SK-N-SH treated with all-trans-retinoic acid at 6 μM for 48 hours (cell line): ENCODE measurements at regions not wholly inside any gene's neighbourhood (a gene's known extent, or its start where the extent isn't known, plus 50 kb on each side); places are given as distances from the start of the nearest gene placed in this dataset.

Source experiments
- ATAC-seq: fragments of 200-7000 bp; cut with Tn5 transposase; 3 replicates; pipeline ENCODE4 v1.9.1; 2020; ENCODE audit warnings: mild to moderate bottlenecking, moderate library complexity
- ARNTL ChIP-seq: fragments of 450-650 bp; formaldehyde crosslinking; IDR thresholded peaks from 2 replicates; pipeline ENCODE4 v1.5.0; 2020; ENCODE audit warnings: low read depth, mild to moderate bottlenecking, moderate library complexity, borderline replicate concordance
- BACH2 ChIP-seq: fragments of 250-450 bp; sonication (Bioruptor Pico); IDR thresholded peaks from 2 replicates; pipeline ENCODE4 v1.9.0; 2021; ENCODE audit warnings: mild to moderate bottlenecking, borderline replicate concordance
- CREB5 ChIP-seq: fragments of 250-450 bp; sonication (Bioruptor Pico); IDR thresholded peaks from 2 replicates; pipeline ENCODE4 v1.5.1; 2020; ENCODE audit warnings: low read depth, mild to moderate bottlenecking, moderate library complexity
- CSDC2 ChIP-seq: fragments of 250-450 bp; sonication (Bioruptor Pico); IDR thresholded peaks from 2 replicates; pipeline ENCODE4 v1.5.0; 2020; ENCODE audit warnings: mild to moderate bottlenecking, moderate library complexity
- CSRNP3 ChIP-seq: fragments of 250-450 bp; sonication (Bioruptor Pico); IDR thresholded peaks from 2 replicates; pipeline ENCODE4 v1.5.1; 2021; ENCODE audit warnings: mild to moderate bottlenecking, moderate library complexity
- ESRRG ChIP-seq: fragments of 250-450 bp; sonication (Bioruptor Pico); IDR thresholded peaks from 2 replicates; pipeline ENCODE4 v1.6.1; 2021; ENCODE audit warnings: mild to moderate bottlenecking
- GLIS3 ChIP-seq: fragments of 250-450 bp; sonication (Bioruptor Pico); IDR thresholded peaks from 2 replicates; pipeline ENCODE4 v1.5.0; 2020; ENCODE audit warnings: mild to moderate bottlenecking, moderate library complexity
- ISL1 ChIP-seq: fragments of 250-450 bp; sonication (Bioruptor Pico); IDR thresholded peaks from 2 replicates; pipeline ENCODE4 v2.1.2; 2022; ENCODE audit warnings: mild to moderate bottlenecking, moderate library complexity
- OSR1 ChIP-seq: fragments of 250-450 bp; sonication (Bioruptor Pico); IDR thresholded peaks from 2 replicates; pipeline ENCODE4 v1.8.0; 2022; ENCODE audit warnings: moderate library complexity, mild to moderate bottlenecking, inconsistent platforms
- PATZ1 ChIP-seq: fragments of 250-450 bp; sonication (Bioruptor Pico); IDR thresholded peaks from 2 replicates; pipeline ENCODE4 v1.8.0; 2020; ENCODE audit warnings: mild to moderate bottlenecking, moderate library complexity, borderline replicate concordance
- POU6F1 ChIP-seq: fragments of 250-450 bp; sonication (Bioruptor Pico); IDR thresholded peaks from 2 replicates; pipeline ENCODE4 v1.8.0; 2021; ENCODE audit warnings: low read depth, mild to moderate bottlenecking, moderate library complexity, borderline replicate concordance
- PPARA ChIP-seq: fragments of 250-450 bp; sonication (Bioruptor Pico); IDR thresholded peaks from 2 replicates; pipeline ENCODE4 v1.5.0; 2020; ENCODE audit warnings: mild to moderate bottlenecking, borderline replicate concordance
- SNAI2 ChIP-seq: fragments of 250-450 bp; sonication (Bioruptor Pico); IDR thresholded peaks from 2 replicates; pipeline ENCODE4 v1.5.0; 2020; ENCODE audit warnings: mild to moderate bottlenecking, moderate library complexity
- TCF4 ChIP-seq: fragments of 250-450 bp; sonication (Bioruptor Pico); IDR thresholded peaks from 2 replicates; pipeline ENCODE4 v1.8.0; 2021; ENCODE audit warnings: mild to moderate bottlenecking, moderate library complexity, borderline replicate concordance
- TOX ChIP-seq: fragments of 250-450 bp; sonication (Bioruptor Pico); IDR thresholded peaks from 2 replicates; pipeline ENCODE4 v1.8.0; 2021; ENCODE audit warnings: mild to moderate bottlenecking, moderate library complexity, borderline replicate concordance
- TSHZ2 ChIP-seq: fragments of 250-450 bp; sonication (Bioruptor Pico); IDR thresholded peaks from 2 replicates; pipeline ENCODE4 v1.5.0; 2020; ENCODE audit warnings: mild to moderate bottlenecking, moderate library complexity
- ZC3H10 ChIP-seq: fragments of 250-450 bp; sonication (Bioruptor Pico); IDR thresholded peaks from 2 replicates; pipeline ENCODE4 v1.5.1; 2021; ENCODE audit warnings: mild to moderate bottlenecking, moderate library complexity
- ZFP3 ChIP-seq: fragments of 250-450 bp; sonication (Bioruptor Pico); IDR thresholded peaks from 2 replicates; pipeline ENCODE4 v1.5.0; 2020; ENCODE audit warnings: mild to moderate bottlenecking, moderate library complexity
- ZFP30 ChIP-seq: fragments of 450-650 bp; formaldehyde crosslinking; IDR thresholded peaks from 2 replicates; pipeline ENCODE4 v1.5.0; 2022; ENCODE audit warnings: mild to moderate bottlenecking, moderate library complexity
- ZNF565 ChIP-seq: fragments of 450-650 bp; formaldehyde crosslinking; conservative IDR thresholded peaks from 2 replicates; pipeline ENCODE4 v1.5.0; 2020; ENCODE audit warnings: low read depth, mild to moderate bottlenecking, moderate library complexity
- ZNF70 ChIP-seq: fragments of 450-650 bp; formaldehyde crosslinking; IDR thresholded peaks from 2 replicates; pipeline ENCODE4 v1.5.0; 2020; ENCODE audit warnings: mild to moderate bottlenecking, moderate library complexity
- ZNF8 ChIP-seq: fragments of 450-650 bp; formaldehyde crosslinking; IDR thresholded peaks from 2 replicates; pipeline ENCODE4 v1.5.0; 2020; ENCODE audit warnings: mild to moderate bottlenecking, moderate library complexity

- no peak for ATAC-seq
- TF ChIP-seq GLIS3 (CRISPR knock-in tag) (no peak), ZC3H10 (no peak), ZNF565 (CRISPR knock-in tag) (no peak), ZFP30 (CRISPR knock-in tag) (no peak), OSR1 (no peak), BACH2 (CRISPR knock-in tag) (no peak), POU6F1 (CRISPR knock-in tag) (no peak), ARNTL (CRISPR knock-in tag) (no peak), CSRNP3 (no peak), CREB5 (CRISPR knock-in tag) (no peak), ZNF70 (CRISPR knock-in tag) (no peak), ISL1 (CRISPR knock-in tag) (no peak), ESRRG (CRISPR knock-in tag) (no peak), TOX (CRISPR knock-in tag) (no peak), TSHZ2 (peak; percentile 67; the same call in 1 of the 2 replicates), CSDC2 (CRISPR knock-in tag) (no peak), SNAI2 (CRISPR knock-in tag) (peak; percentile 71; the same call in 1 of the 2 replicates), PATZ1 (CRISPR knock-in tag) (no peak), TCF4 (CRISPR knock-in tag) (0 out of 2 replicates have a peak, but pooled peaks have one; percentile 39), ZFP3 (CRISPR knock-in tag) (no peak), ZNF8 (no peak), PPARA (no peak)
Observed at GRCh38 chr15:70284438-70285214, 186.9 kb upstream of the TLE3 start.

- TF ChIP-seq TOX (CRISPR knock-in tag), result no peak
- TF ChIP-seq PATZ1 (CRISPR knock-in tag), result no peak
- no peak for TF ChIP-seq ESRRG (CRISPR knock-in tag)
- no peak for TF ChIP-seq SNAI2 (CRISPR knock-in tag)
- no peak for TF ChIP-seq OSR1
- no peak for TF ChIP-seq POU6F1 (CRISPR knock-in tag)
- TF ChIP-seq ARNTL (CRISPR knock-in tag), result no peak
- no peak for TF ChIP-seq ZNF8
- TF ChIP-seq CREB5 (CRISPR knock-in tag), result no peak
- TF ChIP-seq TCF4 (CRISPR knock-in tag), result no peak
- TF ChIP-seq ZC3H10, result no peak
- no peak for TF ChIP-seq CSDC2 (CRISPR knock-in tag)
- no peak for TF ChIP-seq ZNF565 (CRISPR knock-in tag)
- no peak for TF ChIP-seq GLIS3 (CRISPR knock-in tag)
- no peak for TF ChIP-seq BACH2 (CRISPR knock-in tag)
- ATAC-seq, result no peak
Observed at GRCh38 chr15:70283511-70283910, 185.8 kb upstream of the TLE3 start.
